Calu3 (cell line): ENCODE measurements at regions not wholly inside any gene's neighbourhood (a gene's known extent, or its start where the extent isn't known, plus 50 kb on each side); places are given as distances from the start of the nearest gene placed in this dataset.

ENCODE experiments used
- BruUV-seq: library from RNA; stranded (reverse); fragments of 400-500 nt; replicated peaks from 2 replicates; lab custom pipeline; 2021; lab: Mats Ljungman, UMichigan
- CTCF ChIA-PET: fragments of 300-600 bp; sonication (Branson Sonifier 250); formaldehyde crosslinking; loops from one replicate; lab custom pipeline; 2022; ENCODE audit warnings: antibody characterized with exemption; lab: Charles Lee
- DNase-seq: peaks from one replicate; pipeline ENCODE4 v3.0.0; 2022
- H3K27ac Mint-ChIP-seq: one replicate; pipeline ENCODE4 v1.8.0; 2022; ENCODE audit warnings: mixed read lengths; ENCODE audit not compliant: unreplicated experiment
- H3K27me3 Mint-ChIP-seq: one replicate; pipeline ENCODE4 v1.8.0; 2022; ENCODE audit warnings: mixed read lengths; ENCODE audit not compliant: unreplicated experiment
- H3K36me3 Mint-ChIP-seq: one replicate; pipeline ENCODE4 v1.8.0; 2022; ENCODE audit warnings: mild to moderate bottlenecking, moderate library complexity, mixed read lengths; ENCODE audit not compliant: insufficient read depth, unreplicated experiment
- H3K4me1 Mint-ChIP-seq: one replicate; pipeline ENCODE4 v1.8.0; 2022; ENCODE audit warnings: mild to moderate bottlenecking, low read depth, mixed read lengths; ENCODE audit not compliant: unreplicated experiment
- H3K4me3 Mint-ChIP-seq: one replicate; pipeline ENCODE4 v1.8.0; 2022; ENCODE audit warnings: mild to moderate bottlenecking, low read depth, moderate library complexity, mixed read lengths; ENCODE audit not compliant: unreplicated experiment
- H3K9me3 Mint-ChIP-seq: one replicate; pipeline ENCODE4 v1.8.0; 2022; ENCODE audit warnings: low read depth, mixed read lengths; ENCODE audit not compliant: unreplicated experiment
- intact Hi-C: fragments of 100-400 bp; cut with micrococcal nuclease; formaldehyde crosslinking; loops from one replicate; pipeline ENCODE4 v1.10.0; 2022; ENCODE audit not compliant: unreplicated experiment
- TF ChIP-seq, protein P1 (sequence below): fragments of 200-600 bp; IDR thresholded peaks from one replicate; pipeline ENCODE4 v1.8.0; 2022; ENCODE audit warnings: antibody characterized with exemption; ENCODE audit not compliant: unreplicated experiment

GRCh38 chr22:48785792-48786678 is 1041.6 kb downstream of the BRD1 start:
- no peak overlapping the region for H3K27ac Mint-ChIP-seq
- TF ChIP-seq, protein P1, sequence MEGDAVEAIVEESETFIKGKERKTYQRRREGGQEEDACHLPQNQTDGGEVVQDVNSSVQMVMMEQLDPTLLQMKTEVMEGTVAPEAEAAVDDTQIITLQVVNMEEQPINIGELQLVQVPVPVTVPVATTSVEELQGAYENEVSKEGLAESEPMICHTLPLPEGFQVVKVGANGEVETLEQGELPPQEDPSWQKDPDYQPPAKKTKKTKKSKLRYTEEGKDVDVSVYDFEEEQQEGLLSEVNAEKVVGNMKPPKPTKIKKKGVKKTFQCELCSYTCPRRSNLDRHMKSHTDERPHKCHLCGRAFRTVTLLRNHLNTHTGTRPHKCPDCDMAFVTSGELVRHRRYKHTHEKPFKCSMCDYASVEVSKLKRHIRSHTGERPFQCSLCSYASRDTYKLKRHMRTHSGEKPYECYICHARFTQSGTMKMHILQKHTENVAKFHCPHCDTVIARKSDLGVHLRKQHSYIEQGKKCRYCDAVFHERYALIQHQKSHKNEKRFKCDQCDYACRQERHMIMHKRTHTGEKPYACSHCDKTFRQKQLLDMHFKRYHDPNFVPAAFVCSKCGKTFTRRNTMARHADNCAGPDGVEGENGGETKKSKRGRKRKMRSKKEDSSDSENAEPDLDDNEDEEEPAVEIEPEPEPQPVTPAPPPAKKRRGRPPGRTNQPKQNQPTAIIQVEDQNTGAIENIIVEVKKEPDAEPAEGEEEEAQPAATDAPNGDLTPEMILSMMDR: no peak
- no peaks in the 10 kb centered on the region for H3K36me3 Mint-ChIP-seq
- no peaks in the 10 kb centered on the region for H3K27me3 Mint-ChIP-seq
- CTCF ChIA-PET: no interaction called here
- intact Hi-C loops: no loop called here
- H3K4me3 Mint-ChIP-seq: no peak overlapping the region
- no peak for DNase-seq
- no peaks in the 10 kb centered on the region for H3K4me1 Mint-ChIP-seq
- no TSS peak for BruUV-seq
- peaks cover 16% of the 10 kb centered on the region for H3K9me3 Mint-ChIP-seq

- Mint-ChIP-seq H3K4me1 (no peaks in the 10 kb centered on the region), H3K27me3 (no peaks in the 10 kb centered on the region)
- BruUV-seq: no TSS peak
Measured at GRCh38 chr22:48784701-48785503, 1042.8 kb downstream of the BRD1 start.

DNA sequence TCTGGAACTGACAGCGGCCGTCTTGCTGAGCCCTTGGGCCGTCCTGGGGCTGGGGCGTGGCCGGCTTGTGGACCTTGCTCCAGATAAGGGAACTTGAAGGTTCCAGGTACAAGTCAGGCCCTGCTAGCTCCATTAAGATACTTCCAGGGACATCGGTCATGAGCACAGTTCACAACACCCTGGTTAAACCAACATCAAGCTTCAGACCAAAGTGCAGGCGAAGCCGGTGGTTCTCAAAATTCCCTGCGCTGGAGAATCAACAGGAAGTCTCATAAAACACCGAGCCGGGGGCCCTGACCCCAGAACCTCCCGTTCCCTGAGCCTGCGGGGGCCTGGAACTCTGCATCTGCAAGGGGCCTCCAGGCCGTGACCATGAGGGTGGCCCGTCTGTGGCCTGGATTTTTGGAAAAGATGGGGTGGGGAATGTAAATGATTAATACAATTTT is 1043.8 kb downstream of the BRD1 start:
- CTCF ChIA-PET: no interaction called here

More at GRCh38 chr22:48784701-48785503, 1042.8 kb downstream of the BRD1 start:
- Mint-ChIP-seq H3K36me3 (no peaks in the 10 kb centered on the region), H3K27ac (peak overlapping the region; percentile 30), H3K4me3 (no peak overlapping the region), H3K9me3 (peaks cover 9% of the 10 kb centered on the region)
- TF ChIP-seq, protein P1: no peak
- CTCF ChIA-PET: no interaction called here
- DNase-seq: no peak
- intact Hi-C loops: no loop called here

More for the DNA sequence above, 1043.8 kb downstream of the BRD1 start:
- H3K4me1 Mint-ChIP-seq: no peaks in the 10 kb centered on the region
- H3K4me3 Mint-ChIP-seq: no peak overlapping the region
- no peaks in the 10 kb centered on the region for H3K36me3 Mint-ChIP-seq
- no peak for DNase-seq
- no TSS peak for BruUV-seq
- no peaks in the 10 kb centered on the region for H3K27me3 Mint-ChIP-seq
- H3K9me3 Mint-ChIP-seq: peaks cover 9% of the 10 kb centered on the region
- no peak overlapping the region for H3K27ac Mint-ChIP-seq
- intact Hi-C loops: no loop called here
- TF ChIP-seq, protein P1: no peak
